Activated CD8-positive, alpha-beta memory T cell treated with anti-CD3 and anti-CD28 coated beads, Interleukin-2, amount 50 U/mL, for 4 hours (primary cell): ENCODE measurements at regions not wholly inside any gene's neighbourhood (a gene's known extent, or its start where the extent isn't known, plus 50 kb on each side); places are given as distances from the start of the nearest gene placed in this dataset.
"Not testable (repeated sequence)": the region's sequence is repeated elsewhere in the genome, so short reads cannot be mapped to it uniquely, and the experiment has no call there.

Source experiments
- DNase-seq: peaks from one replicate; pipeline ENCODE4 v3.0.0-alpha.2; 2020

- DNase-seq = no peak
Measured at GRCh38 chrX:39688576-39689375, 409.0 kb downstream of the BCOR start.

DNA sequence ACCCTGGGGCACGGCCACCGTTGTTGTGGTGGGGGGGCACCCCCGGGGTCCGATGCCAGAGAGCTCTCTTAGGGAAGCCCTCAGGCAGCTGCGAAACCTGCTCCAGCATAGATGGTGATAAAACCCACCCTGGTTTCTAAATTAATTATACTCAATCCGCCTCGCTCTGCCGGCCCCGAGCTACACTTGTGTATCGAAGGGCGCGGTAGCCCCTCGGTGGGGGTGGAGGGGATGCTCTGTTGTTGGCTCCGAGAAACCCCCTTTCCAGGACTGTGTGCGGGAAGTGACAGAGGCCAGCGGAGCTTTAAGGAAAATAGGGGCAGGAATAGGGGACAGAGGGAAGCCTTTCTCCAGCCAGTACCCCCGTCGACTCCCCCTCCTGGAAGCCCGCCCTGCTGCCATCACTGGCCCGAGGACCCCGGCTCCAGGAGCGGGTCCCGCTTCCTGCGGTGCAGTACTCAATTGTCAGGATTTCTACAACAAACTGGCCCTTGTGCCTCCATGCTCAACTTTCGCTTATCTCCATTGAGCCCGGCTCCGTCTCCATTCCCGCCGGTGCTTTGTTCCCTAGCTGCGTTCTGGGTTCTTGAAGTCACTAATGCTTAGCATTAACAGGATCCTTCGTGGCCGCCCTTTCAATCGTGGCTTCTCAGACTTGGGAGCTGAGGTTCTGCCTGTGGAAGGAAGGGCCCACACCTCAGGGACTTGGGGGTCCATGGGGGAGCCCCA lies 408.2 kb downstream of the BCOR start:
- no peak for DNase-seq

DNA sequence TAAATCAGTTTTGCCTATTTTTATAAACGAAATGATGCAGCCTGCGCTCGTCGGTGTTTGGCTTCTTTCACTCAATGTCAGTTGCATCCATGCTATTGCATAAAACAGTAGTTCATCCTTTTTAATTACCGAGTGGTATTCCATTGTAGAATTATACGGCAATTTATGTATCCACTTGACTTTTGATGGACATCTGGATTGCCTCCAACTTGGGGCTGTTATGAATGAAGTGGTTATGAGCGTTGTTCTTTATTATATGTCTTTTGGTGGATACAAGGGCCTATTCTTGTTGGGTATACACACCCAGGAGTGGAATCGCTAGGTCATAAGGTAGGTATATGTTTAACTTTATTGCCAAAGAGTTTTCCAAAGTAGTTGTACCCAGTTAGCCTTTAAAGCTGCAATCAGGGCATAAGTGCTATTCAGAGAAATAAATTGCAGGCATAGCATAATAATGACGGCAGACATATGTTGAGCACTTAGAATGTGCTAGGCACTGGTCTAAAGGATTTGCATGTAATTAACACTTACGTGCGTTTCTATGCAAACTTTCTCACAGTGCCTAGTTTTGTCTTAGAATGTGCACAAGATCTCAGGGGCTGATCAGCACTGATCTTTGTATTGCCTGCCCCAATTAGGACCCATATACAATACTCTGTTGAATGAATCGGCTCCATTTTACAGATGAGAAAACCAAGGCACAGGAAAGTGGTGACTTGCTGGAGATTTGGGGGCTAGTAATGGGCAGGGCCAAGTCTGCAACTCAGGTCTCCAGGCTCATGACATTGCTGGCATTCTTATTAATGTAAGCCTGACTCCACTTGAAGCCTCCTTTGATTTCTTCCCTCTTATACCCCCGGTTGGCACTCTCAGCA lies 407.0 kb downstream of the BCOR start:
- DNase-seq = no peak

GRCh38 chrX:39691724-39692123 lies 406.0 kb downstream of the BCOR start:
- DNase-seq = no peak

DNA sequence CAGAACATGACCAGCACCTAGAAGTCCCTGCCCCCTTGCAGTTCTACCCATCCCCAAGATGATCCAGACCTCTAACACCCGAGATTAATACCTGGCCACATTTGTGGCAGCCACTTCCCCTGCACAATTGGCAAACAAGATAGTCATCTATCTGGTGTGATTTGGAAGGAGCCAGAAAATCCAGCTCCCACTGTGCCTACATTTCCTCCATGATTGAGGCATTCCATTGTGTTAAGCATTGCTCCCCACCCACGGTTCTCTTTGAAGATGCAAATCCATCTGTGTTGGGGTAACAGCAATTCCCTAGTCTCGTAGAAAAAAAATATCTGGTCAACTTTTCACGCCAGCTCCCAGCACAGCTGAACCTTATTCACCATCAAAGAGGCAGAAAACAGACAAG lies 405.0 kb downstream of the BCOR start:
- DNase-seq = no peak

DNA sequence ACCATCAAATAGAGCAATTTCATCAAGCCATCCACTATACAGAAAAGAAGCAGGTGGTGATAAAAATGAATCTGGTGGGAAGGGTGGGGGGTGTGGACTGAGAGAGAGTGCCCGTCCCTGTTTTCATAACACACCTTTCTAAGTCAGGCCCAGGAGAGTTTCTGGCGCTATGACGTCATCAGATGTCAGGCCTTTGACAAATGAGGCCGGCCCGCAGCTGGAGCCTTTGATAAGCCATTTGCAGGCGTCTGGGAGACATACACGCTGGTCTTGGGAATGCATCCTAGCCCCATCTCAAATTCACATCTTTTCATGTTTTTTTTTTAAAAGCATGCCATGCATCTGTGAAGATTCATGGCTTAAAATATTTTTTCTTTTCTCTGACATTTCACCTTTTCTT lies 404.5 kb downstream of the BCOR start:
- DNase-seq = no peak

GRCh38 chrX:39702636-39703035 lies 395.1 kb downstream of the BCOR start:
- DNase-seq = not testable (repeated sequence)

DNA sequence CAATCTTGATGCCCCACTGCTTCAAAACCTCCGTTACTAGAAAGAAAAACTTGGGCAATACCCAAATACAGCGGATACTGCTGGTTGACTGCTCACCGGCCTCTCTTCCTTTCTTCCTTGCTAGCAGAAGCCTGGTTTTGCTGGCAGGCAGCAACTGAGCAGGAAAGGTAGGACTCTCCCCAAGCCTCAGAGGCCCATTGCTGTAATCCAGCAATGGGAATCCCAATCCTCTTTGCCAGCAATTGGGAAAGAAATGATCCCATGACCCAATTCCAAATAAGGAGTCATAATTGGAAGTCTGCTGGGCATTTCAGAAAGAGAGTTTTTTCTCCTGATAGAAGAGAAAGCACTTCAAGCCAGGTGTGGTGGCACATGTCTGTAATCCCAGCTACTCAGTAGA lies 394.5 kb downstream of the BCOR start:
- no peak for DNase-seq

DNA sequence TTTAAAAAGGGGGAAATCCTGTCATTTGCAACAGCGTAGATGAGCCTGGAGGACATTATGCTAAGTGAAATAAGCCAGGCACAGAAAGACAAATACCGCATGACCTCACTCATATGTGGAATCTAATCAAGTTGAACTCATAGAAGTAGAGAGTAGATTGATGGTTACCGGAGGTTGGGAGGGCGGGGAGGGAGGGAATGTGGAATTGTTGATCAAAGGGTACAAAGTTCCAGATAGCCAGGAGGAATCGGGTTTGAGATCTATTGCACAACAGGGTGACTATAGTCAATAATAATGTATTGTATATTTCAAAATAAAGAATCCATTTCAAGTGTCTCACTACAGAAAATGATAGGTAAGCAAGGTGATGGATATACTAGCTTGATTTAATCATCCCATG lies 393.2 kb downstream of the BCOR start:
- DNase-seq = no peak

DNA sequence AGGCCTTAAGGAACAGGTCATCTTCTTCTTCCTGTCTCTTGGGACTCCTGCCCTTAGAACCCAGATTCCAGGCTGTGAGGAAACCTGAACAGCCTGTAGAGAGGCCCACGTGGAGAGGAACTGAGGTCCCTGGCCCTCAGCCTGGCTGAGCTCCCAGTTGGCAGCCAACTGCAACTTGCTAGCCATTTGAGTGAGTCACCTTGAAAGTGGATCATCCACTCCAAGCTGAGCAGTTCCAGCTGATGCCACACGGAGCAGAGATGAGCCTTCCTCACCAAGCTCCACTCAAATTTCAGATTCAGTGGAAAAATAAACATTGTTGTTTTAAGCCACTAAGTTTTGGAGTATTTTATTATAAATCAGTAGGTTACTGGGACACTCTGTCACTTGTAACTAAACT lies 392.5 kb downstream of the BCOR start:
- no peak for DNase-seq

- DNase-seq = no peak
Measured at GRCh38 chrX:39709364-39709763, 388.4 kb downstream of the BCOR start.

GRCh38 chrX:39709812-39710211 lies 387.9 kb downstream of the BCOR start:
- no peak for DNase-seq

GRCh38 chrX:39710776-39711175 lies 387.0 kb downstream of the BCOR start:
- DNase-seq = no peak

DNA sequence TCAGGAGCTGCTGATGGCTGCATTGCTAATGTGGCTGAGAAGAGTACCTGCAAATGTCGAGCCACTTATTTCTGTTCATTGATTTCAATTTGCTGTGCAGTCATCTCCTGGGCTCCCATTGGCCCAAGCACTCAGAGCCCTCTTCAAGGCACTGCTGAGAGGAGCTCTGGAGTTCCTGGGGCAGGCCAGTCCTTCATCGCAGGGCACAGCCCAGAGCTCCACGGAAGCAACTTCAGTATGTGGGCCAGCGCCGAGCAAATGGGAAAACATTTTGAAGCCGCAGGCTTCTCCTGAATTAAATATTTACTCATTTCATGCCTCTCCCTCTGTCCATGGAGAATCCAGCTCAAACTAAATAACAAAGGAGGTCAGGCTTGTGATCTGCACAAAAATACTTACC lies 383.3 kb downstream of the BCOR start:
- DNase-seq = no peak

DNA sequence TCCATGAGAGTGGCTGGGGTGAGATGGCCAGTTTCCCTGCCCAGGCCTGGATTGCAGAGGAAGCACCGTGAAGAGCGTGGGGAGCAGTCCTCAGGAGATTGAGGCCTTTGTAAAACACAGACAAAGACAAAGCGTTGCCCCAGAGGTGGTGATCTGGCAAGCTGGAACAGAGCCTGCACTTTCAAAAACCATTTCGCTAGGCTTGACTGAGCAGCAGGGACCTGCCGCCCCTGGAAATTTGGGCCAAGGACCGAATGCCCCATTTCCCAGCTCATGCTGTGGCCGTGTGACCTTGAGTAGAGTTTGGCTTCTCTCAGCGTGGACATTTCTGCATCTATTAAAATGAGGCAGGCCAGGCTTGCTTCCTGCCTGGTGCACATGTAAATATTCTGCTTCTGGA lies 381.4 kb downstream of the BCOR start:
- no peak for DNase-seq

DNA sequence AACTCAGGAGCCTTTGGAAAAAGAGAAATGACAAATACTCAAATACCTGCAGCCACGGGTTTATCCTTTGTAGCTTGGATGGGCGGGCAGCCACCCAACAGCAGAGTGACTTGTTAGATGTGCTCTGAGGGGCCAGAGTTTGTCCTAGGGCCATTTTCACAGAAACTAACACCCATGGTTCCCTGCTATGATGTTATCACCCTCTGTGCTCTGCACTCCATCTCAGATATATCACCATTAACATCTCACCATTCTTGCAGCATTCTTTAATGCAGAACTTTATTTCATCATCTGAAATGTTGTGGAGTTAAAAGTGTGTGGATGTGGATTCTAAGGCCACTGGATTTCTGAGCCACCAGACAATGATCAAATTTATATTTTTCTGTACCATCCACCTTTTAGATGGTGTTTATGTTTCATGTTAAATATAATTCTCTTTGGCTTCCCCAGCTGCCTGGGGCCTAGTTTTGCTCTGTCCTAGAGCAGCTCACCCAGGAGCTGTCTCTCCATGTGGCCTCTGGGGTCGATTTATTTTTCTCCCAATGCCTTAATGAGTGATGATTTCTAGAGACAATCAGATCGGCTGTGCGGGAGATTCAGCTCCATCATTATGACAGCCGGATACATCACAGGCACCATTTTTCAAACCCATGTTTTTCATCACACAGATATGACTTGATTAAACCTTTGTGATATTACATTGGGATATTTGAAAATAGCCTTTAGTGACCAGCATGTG lies 380.8 kb downstream of the BCOR start:
- no peak for DNase-seq

GRCh38 chrX:39718981-39719380 lies 378.8 kb downstream of the BCOR start:
- no peak for DNase-seq

GRCh38 chrX:39720945-39721344 lies 376.8 kb downstream of the BCOR start:
- no peak for DNase-seq

DNA sequence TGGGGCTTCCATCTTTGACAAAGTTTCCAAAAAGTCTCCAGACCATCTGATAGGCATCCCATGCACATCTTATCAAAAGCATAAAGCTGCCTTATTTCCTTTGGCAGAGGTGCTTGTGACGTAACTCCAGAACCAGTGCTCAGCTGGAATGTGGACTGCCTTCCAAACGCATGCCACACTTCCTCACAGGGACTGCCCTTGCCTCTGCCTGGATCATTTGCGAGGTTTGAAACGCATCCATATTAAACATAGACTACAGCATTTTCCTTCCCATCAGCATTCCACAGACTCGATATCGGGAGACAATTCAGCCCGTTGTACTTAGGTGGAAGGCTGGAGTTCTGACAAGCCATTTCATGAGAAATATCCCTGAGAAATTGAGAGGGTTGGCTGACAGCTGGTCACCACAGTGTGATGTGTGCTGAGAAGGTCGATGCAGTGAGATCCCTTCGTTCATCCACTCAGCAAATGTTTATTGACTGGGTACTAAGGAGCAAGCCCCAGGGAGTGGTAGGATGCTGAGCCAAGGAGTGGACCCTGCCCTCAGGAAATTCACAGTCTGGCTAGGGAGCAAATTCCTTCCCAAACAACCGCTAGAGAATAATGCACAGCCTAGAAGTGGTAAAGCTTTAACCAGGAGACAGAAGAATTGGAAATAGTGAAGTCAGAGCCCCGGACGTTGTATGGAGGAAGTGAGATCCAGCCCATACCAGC lies 376.0 kb downstream of the BCOR start:
- no peak for DNase-seq

DNA sequence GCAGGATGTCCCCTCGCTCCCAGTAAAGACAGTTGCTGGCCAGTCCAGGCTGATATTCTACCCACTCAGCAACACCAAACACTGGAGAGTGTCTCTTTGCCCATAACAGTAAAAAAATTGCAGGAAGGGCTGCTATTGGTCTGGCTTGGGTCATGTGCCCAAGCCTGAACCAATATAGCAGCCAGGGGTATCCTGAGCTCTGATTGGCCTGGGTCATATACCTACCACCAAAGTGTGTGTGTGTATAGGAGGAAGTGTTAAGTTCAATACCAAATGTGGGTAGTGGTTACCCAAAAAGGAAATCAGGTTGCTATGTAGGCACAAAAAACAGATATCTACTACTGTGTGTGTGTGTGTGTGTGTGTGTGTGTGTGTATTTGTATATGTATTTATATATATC lies 373.2 kb downstream of the BCOR start:
- DNase-seq = no peak

DNA sequence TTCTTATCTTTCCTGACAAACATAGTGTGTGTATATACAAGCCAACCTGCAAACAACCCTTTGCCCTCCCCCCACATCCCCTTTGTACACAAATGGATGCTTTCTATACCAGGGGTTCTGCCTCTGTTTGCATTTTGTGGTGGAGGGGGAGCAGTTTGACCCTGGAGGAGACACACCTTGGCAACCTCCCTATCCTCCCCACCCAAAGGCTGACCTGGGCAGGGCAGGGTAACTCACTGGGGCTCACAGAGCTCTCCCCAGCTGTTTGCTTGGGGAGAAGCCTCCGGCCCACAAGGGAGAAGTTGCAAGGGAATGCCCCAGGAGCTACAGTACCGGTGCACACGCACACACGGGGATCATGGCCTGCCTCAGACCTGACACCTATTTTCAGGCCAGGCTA lies 372.6 kb downstream of the BCOR start:
- no peak for DNase-seq

DNA sequence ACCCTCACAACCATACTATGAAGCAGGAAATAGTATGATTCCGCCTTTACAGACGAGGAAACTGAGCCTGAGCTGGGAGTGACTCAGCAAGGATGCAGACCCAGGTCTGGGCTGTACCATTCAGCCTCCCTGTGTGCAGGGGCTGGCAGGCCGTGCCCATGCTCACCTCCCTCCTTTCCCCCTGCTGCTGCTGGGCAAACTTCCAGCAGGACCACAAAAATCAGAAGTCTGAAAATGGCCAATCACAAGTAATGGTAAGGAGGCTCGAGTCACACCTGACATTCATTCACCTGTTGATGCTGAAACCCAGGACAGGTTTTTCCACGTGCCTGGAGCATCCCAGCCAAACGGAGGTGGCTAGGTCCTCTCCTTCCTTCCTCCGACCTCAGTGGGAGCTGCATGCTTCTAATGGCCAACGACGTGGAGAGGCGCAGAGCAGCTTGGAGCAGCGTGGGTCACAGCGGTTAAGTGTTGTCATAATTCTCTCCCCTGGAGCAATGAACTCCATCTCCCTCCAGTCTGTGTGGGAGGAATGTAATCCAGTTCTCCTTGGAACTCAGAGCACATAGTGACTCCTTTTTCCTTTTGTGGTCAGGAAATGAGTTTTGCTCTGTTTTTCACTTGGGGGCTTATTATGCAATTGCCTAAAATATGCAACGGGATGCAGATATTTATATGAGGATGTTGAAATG lies 371.7 kb downstream of the BCOR start:
- DNase-seq = no peak
